C4-2B (cell line): ENCODE measurements at regions not wholly inside any gene's neighbourhood (a gene's known extent, or its start where the extent isn't known, plus 50 kb on each side); places are given as distances from the start of the nearest gene placed in this dataset.

ENCODE experiments used
- ZFX ChIP-seq: fragments of 450-650 bp; IDR thresholded peaks from 2 replicates; pipeline ENCODE4 v1.6.1; 2017
- TF ChIP-seq, protein P1 (sequence below): fragments of 450-650 bp; conservative IDR thresholded peaks from 2 replicates; pipeline ENCODE4 v1.5.1; 2017; ENCODE audit warnings: mild to moderate bottlenecking

DNA sequence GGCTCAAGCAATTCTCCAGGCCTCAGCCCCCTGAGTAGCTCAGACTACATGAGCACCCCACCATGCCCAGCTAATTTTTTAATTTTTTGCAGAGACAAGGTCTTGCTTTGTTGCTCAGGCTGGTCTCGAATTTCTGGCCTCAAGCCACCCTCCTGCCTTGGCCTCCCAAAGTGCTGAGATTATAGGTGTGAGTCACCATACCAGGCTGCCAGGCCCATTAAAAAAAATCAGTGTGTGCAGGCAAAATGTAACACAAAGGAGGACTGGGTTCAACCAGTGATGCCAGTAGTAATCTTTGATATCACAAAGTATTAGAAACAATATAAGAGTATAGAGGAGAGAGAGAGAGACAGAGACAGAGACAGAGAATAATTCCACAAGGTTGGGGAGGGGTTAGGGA is 322.7 kb downstream of the MSX2 start:
- TF ChIP-seq, protein P1, sequence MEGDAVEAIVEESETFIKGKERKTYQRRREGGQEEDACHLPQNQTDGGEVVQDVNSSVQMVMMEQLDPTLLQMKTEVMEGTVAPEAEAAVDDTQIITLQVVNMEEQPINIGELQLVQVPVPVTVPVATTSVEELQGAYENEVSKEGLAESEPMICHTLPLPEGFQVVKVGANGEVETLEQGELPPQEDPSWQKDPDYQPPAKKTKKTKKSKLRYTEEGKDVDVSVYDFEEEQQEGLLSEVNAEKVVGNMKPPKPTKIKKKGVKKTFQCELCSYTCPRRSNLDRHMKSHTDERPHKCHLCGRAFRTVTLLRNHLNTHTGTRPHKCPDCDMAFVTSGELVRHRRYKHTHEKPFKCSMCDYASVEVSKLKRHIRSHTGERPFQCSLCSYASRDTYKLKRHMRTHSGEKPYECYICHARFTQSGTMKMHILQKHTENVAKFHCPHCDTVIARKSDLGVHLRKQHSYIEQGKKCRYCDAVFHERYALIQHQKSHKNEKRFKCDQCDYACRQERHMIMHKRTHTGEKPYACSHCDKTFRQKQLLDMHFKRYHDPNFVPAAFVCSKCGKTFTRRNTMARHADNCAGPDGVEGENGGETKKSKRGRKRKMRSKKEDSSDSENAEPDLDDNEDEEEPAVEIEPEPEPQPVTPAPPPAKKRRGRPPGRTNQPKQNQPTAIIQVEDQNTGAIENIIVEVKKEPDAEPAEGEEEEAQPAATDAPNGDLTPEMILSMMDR: no peak
- TF ChIP-seq ZFX: no peak
